K562 (cell line): ENCODE measurements at regions not wholly inside any gene's neighbourhood (a gene's known extent, or its start where the extent isn't known, plus 50 kb on each side); places are given as distances from the start of the nearest gene placed in this dataset.

ENCODE experiments used
- FOS ChIP-seq: IDR thresholded peaks from 3 replicates; pipeline ENCODE4 v1.6.1; 2011; ENCODE audit not compliant: insufficient read length; ENCODE audit errors: extremely low read depth
- GTF2F1 ChIP-seq: IDR thresholded peaks from 2 replicates; pipeline ENCODE4 v1.6.1; 2011; ENCODE audit warnings: low read depth, low read length, improper control_type of control experiment
- KDM1A ChIP-seq, 2 experiments: fragments of 450-650 bp; IDR thresholded peaks; 2 replicates each; pipeline ENCODE4 v1.6.1; 2016; ENCODE audit warnings: mild to moderate bottlenecking in 2 of 2
- PYGO2 ChIP-seq: fragments of 450-650 bp; IDR thresholded peaks from 2 replicates; pipeline ENCODE4 v1.6.1; 2016; ENCODE audit warnings: mild to moderate bottlenecking, missing genetic modification characterization, moderate library complexity, missing compliant biosample characterization
- RAD21 ChIP-seq, 2 experiments: fragments of 250-450 bp in 1 of 2; fragments of 450-650 bp in 1 of 2; sonication (Bioruptor Pico) in 1 of 2; formaldehyde crosslinking in 1 of 2; IDR thresholded peaks in 1 of 2; conservative IDR thresholded peaks in 1 of 2; 2 replicates each; pipeline versions ENCODE4 v1.4.0 to v1.8.0; 2020 to 2022; ENCODE audit warnings: mild to moderate bottlenecking in 2 of 2, moderate library complexity in 1 of 2
- RFX1 ChIP-seq: fragments of 450-650 bp; IDR thresholded peaks from 2 replicates; pipeline ENCODE4 v1.6.1; 2016; ENCODE audit warnings: mild to moderate bottlenecking, moderate library complexity
- TAL1 ChIP-seq: fragments of 450-650 bp; IDR thresholded peaks from 2 replicates; pipeline ENCODE4 v1.6.1; 2016; ENCODE audit warnings: mild to moderate bottlenecking
- TF ChIP-seq, protein P1 (sequence below): fragments of 250-450 bp; sonication (Bioruptor Pico); IDR thresholded peaks from 2 replicates; pipeline ENCODE4 v1.5.1; 2021; ENCODE audit warnings: mild to moderate bottlenecking
- TF ChIP-seq, protein P2 (sequence below), 3 experiments: IDR thresholded peaks in 2 of 3; conservative IDR thresholded peaks in 1 of 3; 2 replicates each; pipeline ENCODE4 v1.5.1; 2011 to 2012; ENCODE audit warnings: low read length in 3 of 3, mild to moderate bottlenecking in 3 of 3, control low read depth in 2 of 3, improper control_type of control experiment in 1 of 3, inconsistent platforms in 1 of 3, low read depth in 1 of 3, mixed read lengths in 1 of 3, moderate library complexity in 1 of 3; ENCODE audit not compliant: insufficient read depth in 2 of 3
- TF ChIP-seq, protein P3 (sequence below): fragments of 250-450 bp; sonication (Bioruptor Pico); IDR thresholded peaks from 2 replicates; pipeline ENCODE4 v1.5.0; 2020; ENCODE audit warnings: mild to moderate bottlenecking
- TF ChIP-seq, protein P4 (sequence below): IDR thresholded peaks from 2 replicates; pipeline ENCODE4 v1.6.1; 2014; ENCODE audit warnings: antibody characterized with exemption

DNA sequence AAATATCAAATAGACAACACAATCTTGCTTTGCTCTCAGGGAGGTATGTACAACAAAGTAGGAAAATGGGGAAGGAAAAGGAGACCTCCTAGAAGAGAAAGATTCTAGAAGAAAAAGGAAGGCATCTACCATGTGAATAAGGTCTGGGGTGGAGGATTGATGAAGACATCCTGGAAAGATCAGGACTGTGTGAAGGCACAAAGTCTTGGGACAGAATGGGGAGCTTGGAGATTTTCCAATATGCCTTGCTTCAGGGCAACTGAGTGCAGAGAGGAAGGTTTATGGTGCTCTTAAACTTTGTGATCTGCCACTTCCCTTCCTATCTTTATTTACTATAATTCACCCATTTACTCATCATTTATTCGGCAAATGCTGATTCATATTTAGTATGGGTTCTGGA is 352.0 kb downstream of the PLPP3 start:
- no peak for TF ChIP-seq TAL1
- no peak for TF ChIP-seq GTF2F1
- no peak for TF ChIP-seq RFX1
- TF ChIP-seq KDM1A (IDR thresholded peaks at IDR 0.05): no peak
- TF ChIP-seq, protein P1, sequence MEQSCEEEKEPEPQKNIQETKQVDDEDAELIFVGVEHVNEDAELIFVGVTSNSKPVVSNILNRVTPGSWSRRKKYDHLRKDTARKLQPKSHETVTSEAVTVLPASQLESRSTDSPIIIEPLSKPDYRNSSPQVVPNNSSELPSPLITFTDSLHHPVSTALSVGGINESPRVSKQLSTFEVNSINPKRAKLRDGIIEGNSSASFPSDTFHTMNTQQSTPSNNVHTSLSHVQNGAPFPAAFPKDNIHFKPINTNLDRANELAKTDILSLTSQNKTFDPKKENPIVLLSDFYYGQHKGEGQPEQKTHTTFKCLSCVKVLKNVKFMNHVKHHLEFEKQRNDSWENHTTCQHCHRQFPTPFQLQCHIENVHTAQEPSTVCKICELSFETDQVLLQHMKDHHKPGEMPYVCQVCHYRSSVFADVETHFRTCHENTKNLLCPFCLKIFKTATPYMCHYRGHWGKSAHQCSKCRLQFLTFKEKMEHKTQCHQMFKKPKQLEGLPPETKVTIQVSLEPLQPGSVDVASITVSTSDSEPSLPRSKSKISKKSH (CRISPR knock-in tag): no peak
- TF ChIP-seq PYGO2: no peak
- TF ChIP-seq, protein P2, sequence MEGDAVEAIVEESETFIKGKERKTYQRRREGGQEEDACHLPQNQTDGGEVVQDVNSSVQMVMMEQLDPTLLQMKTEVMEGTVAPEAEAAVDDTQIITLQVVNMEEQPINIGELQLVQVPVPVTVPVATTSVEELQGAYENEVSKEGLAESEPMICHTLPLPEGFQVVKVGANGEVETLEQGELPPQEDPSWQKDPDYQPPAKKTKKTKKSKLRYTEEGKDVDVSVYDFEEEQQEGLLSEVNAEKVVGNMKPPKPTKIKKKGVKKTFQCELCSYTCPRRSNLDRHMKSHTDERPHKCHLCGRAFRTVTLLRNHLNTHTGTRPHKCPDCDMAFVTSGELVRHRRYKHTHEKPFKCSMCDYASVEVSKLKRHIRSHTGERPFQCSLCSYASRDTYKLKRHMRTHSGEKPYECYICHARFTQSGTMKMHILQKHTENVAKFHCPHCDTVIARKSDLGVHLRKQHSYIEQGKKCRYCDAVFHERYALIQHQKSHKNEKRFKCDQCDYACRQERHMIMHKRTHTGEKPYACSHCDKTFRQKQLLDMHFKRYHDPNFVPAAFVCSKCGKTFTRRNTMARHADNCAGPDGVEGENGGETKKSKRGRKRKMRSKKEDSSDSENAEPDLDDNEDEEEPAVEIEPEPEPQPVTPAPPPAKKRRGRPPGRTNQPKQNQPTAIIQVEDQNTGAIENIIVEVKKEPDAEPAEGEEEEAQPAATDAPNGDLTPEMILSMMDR (IDR thresholded peaks at IDR 0.05 in 2 of 3, conservative IDR thresholded peaks at IDR 0.05 in 1 of 3; ENCODE audit: insufficient read depth in 2 of 3, low read depth in 1 of 3, low read length in 3 of 3): no peak
- TF ChIP-seq, protein P3, sequence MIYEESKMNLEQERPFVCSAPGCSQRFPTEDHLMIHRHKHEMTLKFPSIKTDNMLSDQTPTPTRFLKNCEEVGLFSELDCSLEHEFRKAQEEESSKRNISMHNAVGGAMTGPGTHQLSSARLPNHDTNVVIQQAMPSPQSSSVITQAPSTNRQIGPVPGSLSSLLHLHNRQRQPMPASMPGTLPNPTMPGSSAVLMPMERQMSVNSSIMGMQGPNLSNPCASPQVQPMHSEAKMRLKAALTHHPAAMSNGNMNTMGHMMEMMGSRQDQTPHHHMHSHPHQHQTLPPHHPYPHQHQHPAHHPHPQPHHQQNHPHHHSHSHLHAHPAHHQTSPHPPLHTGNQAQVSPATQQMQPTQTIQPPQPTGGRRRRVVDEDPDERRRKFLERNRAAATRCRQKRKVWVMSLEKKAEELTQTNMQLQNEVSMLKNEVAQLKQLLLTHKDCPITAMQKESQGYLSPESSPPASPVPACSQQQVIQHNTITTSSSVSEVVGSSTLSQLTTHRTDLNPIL (CRISPR knock-in tag): no peak
- TF ChIP-seq, protein P4, sequence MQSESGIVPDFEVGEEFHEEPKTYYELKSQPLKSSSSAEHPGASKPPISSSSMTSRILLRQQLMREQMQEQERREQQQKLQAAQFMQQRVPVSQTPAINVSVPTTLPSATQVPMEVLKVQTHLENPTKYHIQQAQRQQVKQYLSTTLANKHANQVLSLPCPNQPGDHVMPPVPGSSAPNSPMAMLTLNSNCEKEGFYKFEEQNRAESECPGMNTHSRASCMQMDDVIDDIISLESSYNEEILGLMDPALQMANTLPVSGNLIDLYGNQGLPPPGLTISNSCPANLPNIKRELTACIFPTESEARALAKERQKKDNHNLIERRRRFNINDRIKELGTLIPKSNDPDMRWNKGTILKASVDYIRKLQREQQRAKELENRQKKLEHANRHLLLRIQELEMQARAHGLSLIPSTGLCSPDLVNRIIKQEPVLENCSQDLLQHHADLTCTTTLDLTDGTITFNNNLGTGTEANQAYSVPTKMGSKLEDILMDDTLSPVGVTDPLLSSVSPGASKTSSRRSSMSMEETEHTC: no peak
- no peak for TF ChIP-seq FOS
- no peak for TF ChIP-seq RAD21 (CRISPR knock-in tag; conservative IDR thresholded peaks at IDR 0.05 in 1 of 2, IDR thresholded peaks at IDR 0.05 in 1 of 2)
